Panc1 (cell line): ENCODE measurements at regions not wholly inside any gene's neighbourhood (a gene's known extent, or its start where the extent isn't known, plus 50 kb on each side); places are given as distances from the start of the nearest gene placed in this dataset.

Experiments used
- CTCF ChIP-seq: fragments of 450-650 bp; IDR thresholded peaks from 2 replicates; pipeline ENCODE4 v1.5.1; 2017; ENCODE audit warnings: mild to moderate bottlenecking
- POLR2AphosphoS5 ChIP-seq: IDR thresholded peaks from 2 replicates; pipeline ENCODE4 v1.6.1; 2012; ENCODE audit warnings: mild to moderate bottlenecking, low read depth, low read length, moderate library complexity
- REST ChIP-seq, 2 experiments: IDR thresholded peaks; 2 replicates each; pipeline ENCODE4 v1.6.1; 2011 to 2012; ENCODE audit warnings: low read depth in 2 of 2, control low read depth in 1 of 2, low read length in 1 of 2, mild to moderate bottlenecking in 1 of 2, moderate library complexity in 1 of 2; ENCODE audit not compliant: insufficient read depth in 1 of 2

GRCh38 chr10:128701381-128701780, 575.2 kb upstream of the MKI67 start:
- no peak for TF ChIP-seq POLR2AphosphoS5
- TF ChIP-seq CTCF = no peak
- TF ChIP-seq REST (IDR thresholded peaks at IDR 0.05; ENCODE audit: insufficient read depth in 1 of 2, low read depth in 2 of 2, low read length in 1 of 2) = no peak
